ENCODE measurements at regions not wholly inside any gene's neighbourhood (a gene's known extent, or its start where the extent isn't known, plus 50 kb on each side); places are given as distances from the start of the nearest gene placed in this dataset.

GRCh38 chr15:45948181-45948621, 313.4 kb downstream of the SQOR start:
- DNase-seq (ENCODE audit: low read depth): no peak
- TF ChIP-seq CTCF (IDR thresholded peaks at IDR 0.05; ENCODE audit: insufficient read depth, low read length): no peak
- H3K4me3 ChIP-seq (ENCODE audit: low read depth, low read length): no peak overlapping the region

GRCh38 chr15:45958924-45959323, 324.1 kb downstream of the SQOR start:
- H3K4me3 ChIP-seq (ENCODE audit: low read depth, low read length): no peak overlapping the region
- DNase-seq (ENCODE audit: low read depth): no peak
- no peak for TF ChIP-seq CTCF (IDR thresholded peaks at IDR 0.05; ENCODE audit: insufficient read depth, low read length)

GRCh38 chr15:45962733-45963132, 327.9 kb downstream of the SQOR start:
- no peak overlapping the region for H3K4me3 ChIP-seq (ENCODE audit: low read depth, low read length)
- DNase-seq (ENCODE audit: low read depth): no peak
- no peak for TF ChIP-seq CTCF (IDR thresholded peaks at IDR 0.05; ENCODE audit: insufficient read depth, low read length)

GRCh38 chr15:45970542-45970941, 335.7 kb downstream of the SQOR start:
- TF ChIP-seq CTCF (IDR thresholded peaks at IDR 0.05; ENCODE audit: insufficient read depth, low read length): no peak
- DNase-seq (ENCODE audit: low read depth): no peak
- H3K4me3 ChIP-seq (ENCODE audit: low read depth, low read length): no peak overlapping the region

- no peak overlapping the region for H3K4me3 ChIP-seq (ENCODE audit: low read depth, low read length)
- DNase-seq (ENCODE audit: low read depth): no peak
- TF ChIP-seq CTCF (IDR thresholded peaks at IDR 0.05; ENCODE audit: insufficient read depth, low read length): no peak
Observed at GRCh38 chr15:45980366-45980765, 345.5 kb downstream of the SQOR start.

- H3K4me3 ChIP-seq (ENCODE audit: low read depth, low read length): no peak overlapping the region
- no peak for TF ChIP-seq CTCF (IDR thresholded peaks at IDR 0.05; ENCODE audit: insufficient read depth, low read length)
- no peak for DNase-seq (ENCODE audit: low read depth)
Observed at GRCh38 chr15:45981625-45982024, 346.8 kb downstream of the SQOR start.

GRCh38 chr15:45991863-45992262, 357.0 kb downstream of the SQOR start:
- H3K4me3 ChIP-seq (ENCODE audit: low read depth, low read length): no peak overlapping the region
- no peak for TF ChIP-seq CTCF (IDR thresholded peaks at IDR 0.05; ENCODE audit: insufficient read depth, low read length)
- no peak for DNase-seq (ENCODE audit: low read depth)

Data from fibroblast of the aortic adventitia (primary cell).